ENCODE measurements at regions not wholly inside any gene's neighbourhood (a gene's known extent, or its start where the extent isn't known, plus 50 kb on each side); places are given as distances from the start of the nearest gene placed in this dataset.

GRCh38 chr3:132210476-132211346 is 106.5 kb upstream of the ACP3 start (continued):
- TF ChIP-seq RFX5 (IDR thresholded peaks at IDR 0.05; ENCODE audit: low read length), result no peak

- no peak for DNase-seq
- POLR2A ChIA-PET, result no interaction called here
These were observed 105.3 kb upstream of the ACP3 start for GRCh38 chr3:132211896-132212295.

More at GRCh38 chr3:132211896-132212295, 105.3 kb upstream of the ACP3 start:
- H3F3A ChIP-seq (replicated peaks; ENCODE audit: insufficient read depth), result no peaks in the 10 kb centered on the region
- no peak overlapping the region for H2AFZ ChIP-seq (ENCODE audit: low read depth)
- no peaks in the 10 kb centered on the region for H3K9me3 ChIP-seq
- H3K4me3 ChIP-seq (ENCODE audit: low read depth in 2 of 2, low read length in 1 of 2), result no peak overlapping the region
- H3K4me1 ChIP-seq (ENCODE audit: control insufficient read depth in 1 of 2, insufficient read depth in 2 of 2, low read depth in 1 of 2, low read length in 1 of 2), result no peaks in the 10 kb centered on the region
- H4K20me1 ChIP-seq (ENCODE audit: insufficient read depth), result no peaks in the 10 kb centered on the region
- H3K79me2 ChIP-seq (ENCODE audit: insufficient read depth), result no peaks in the 10 kb centered on the region
- TF ChIP-seq ZBTB33 (IDR thresholded peaks at IDR 0.05; ENCODE audit: borderline replicate concordance, low read depth) (no peak), GABPA (IDR thresholded peaks at IDR 0.05; ENCODE audit: low read depth) (no peak), SIN3A (IDR thresholded peaks at IDR 0.05; ENCODE audit: borderline replicate concordance, low read depth, low read length) (no peak), FOXJ3 (CRISPR knock-in tag; IDR thresholded peaks at IDR 0.05) (no peak), FOSL2 (IDR thresholded peaks at IDR 0.05; ENCODE audit: borderline replicate concordance, low read depth) (no peak), RXRA (IDR thresholded peaks at IDR 0.05; ENCODE audit: borderline replicate concordance, low read depth) (no peak), EZH2phosphoT487 (IDR thresholded peaks at IDR 0.05; ENCODE audit: borderline replicate concordance, low read depth) (no peak), GATA2 (CRISPR knock-in tag; IDR thresholded peaks at IDR 0.05) (no peak), REST (IDR thresholded peaks at IDR 0.05; ENCODE audit: low read depth, low read length) (no peak), POLR2AphosphoS5 (IDR thresholded peaks at IDR 0.05; ENCODE audit: low read depth, low read length) (no peak), PBX3 (IDR thresholded peaks at IDR 0.05) (no peak), TEAD4 (IDR thresholded peaks at IDR 0.05; ENCODE audit: borderline replicate concordance, insufficient read depth) (no peak), RFX5 (IDR thresholded peaks at IDR 0.05; ENCODE audit: low read length) (no peak), FOXM1 (IDR thresholded peaks at IDR 0.05; ENCODE audit: low read depth) (no peak), RAD21 (IDR thresholded peaks at IDR 0.05; ENCODE audit: low read length) (no peak)
- no peak overlapping the region for H3K27ac ChIP-seq (ENCODE audit: low read depth in 2 of 2, low read length in 1 of 2)
- H3K9me2 ChIP-seq, result no peaks in the 10 kb centered on the region
- no peak overlapping the region for H3K9ac ChIP-seq
- H3K27me3 ChIP-seq (ENCODE audit: insufficient read depth), result no peaks in the 10 kb centered on the region
- CTCF ChIA-PET, result interaction anchor here (0.6 to 3.1 kb wide), 4 partner anchors 9 to 174 kb away, joined by 3 to 38 read pairs (median 18); no protein-coding TSS in a partner anchor
- no peak overlapping the region for H3K4me2 ChIP-seq
- H3K36me3 ChIP-seq (replicated peaks in 1 of 2; ENCODE audit: control insufficient read depth in 1 of 2, insufficient read depth in 2 of 2, low read length in 1 of 2), result no peaks in the 10 kb centered on the region
